ENCODE measurements at regions not wholly inside any gene's neighbourhood (a gene's known extent, or its start where the extent isn't known, plus 50 kb on each side); places are given as distances from the start of the nearest gene placed in this dataset.

- TF ChIP-seq CTCF (IDR thresholded peaks at IDR 0.05) (no peak), POLR2A (IDR thresholded peaks at IDR 0.05) (no peak), POLR2AphosphoS5 (IDR thresholded peaks at IDR 0.05; ENCODE audit: insufficient read depth in 1 of 2, low read depth in 1 of 2) (no peak)
Observed at GRCh38 chr13:50277127-50277526, 261.9 kb downstream of the KCNRG start.

Measured in vagina (tissue), 2 donors.